NCI-H1105 treated with DMSO at 0.1 percent for 48 hours (cell line): ENCODE measurements at regions not wholly inside any gene's neighbourhood (a gene's known extent, or its start where the extent isn't known, plus 50 kb on each side); places are given as distances from the start of the nearest gene placed in this dataset.
A peak's percentile ranks its signal among the peaks of the same experiment; 100 is the strongest.

Source experiments
- DNase-seq: peaks from one replicate; lab custom pipeline; 2025; lab: John Stamatoyannopoulos, UW

DNA sequence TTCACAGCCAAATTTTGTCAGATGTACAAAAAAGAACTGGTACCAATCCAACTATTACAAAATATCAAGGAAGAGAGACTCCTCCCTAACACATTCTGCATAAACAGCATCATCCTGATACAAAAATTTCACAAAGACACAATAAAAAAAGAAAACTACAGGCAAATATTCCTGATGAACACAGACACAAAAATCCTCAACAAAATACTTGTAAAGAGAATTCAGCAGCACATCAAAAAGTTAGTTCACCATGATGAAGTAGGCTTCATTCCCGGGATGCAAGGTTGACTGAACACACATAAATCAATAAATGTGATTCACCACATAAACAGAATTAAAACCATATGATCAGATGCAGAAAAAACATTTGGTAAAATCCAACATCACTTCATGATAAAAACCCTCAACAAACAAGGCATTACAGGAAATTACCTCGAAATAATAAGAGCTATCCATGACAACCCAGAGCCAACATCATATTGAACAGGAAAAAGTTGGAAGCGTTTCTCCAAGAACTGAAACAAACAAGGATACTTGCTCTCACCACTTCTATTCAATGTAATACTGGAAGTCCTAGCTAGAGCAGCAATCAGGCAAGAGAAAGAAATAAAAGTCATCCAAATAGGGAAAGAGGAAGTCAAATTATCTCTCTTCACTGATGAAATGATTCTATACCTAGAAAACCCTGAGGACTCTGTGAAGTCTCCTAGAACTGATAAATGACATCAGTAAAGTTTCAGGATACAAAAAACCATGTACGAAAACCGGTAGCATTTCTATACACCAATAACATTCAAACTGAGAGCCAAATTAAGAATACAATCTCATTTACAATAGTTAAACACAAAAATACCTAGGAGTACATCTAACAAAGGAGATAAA, 223.1 kb downstream of the REEP3 start:
- DNase-seq: no peak

GRCh38 chr10:63749915-63750314, 228.7 kb downstream of the REEP3 start:
- no peak for DNase-seq

DNA sequence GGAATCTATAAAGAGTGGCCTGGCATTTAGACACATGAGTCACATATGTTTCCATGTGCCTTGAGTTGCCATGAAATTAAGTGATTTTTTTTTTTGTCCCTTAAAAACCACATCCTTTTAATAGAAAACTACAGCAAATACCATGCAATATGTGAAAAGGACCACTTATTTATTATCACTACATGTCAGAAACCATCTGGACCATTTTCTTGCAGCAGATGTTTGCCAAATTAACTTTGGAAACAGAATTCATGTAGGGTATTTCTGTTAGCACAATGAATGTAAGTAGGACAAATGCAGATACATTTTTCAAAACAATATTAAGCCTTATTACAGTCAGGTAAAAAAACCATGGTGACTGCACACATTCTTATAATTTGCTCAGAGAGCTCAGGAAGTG, 230.6 kb downstream of the REEP3 start:
- DNase-seq: no peak

DNA sequence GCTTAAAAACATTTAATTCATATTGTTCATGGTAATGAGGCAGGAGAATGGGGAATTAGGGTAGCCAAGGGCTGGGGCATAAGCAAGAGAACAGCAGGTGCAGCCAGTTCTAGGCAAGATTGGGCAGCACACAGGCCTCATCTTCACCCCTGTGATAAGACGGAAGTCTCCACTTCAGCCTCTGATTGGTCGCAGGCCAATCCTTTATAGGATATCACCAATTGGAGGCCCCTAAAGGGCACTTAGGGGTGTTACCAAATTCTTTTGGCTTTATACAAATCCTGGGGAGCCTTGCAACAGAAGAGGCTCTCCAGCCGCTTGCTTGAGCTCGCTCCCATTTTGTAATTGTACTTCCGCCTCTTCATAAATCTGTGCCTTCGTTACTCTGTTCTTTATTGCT, 231.1 kb downstream of the REEP3 start:
- no peak for DNase-seq

DNA sequence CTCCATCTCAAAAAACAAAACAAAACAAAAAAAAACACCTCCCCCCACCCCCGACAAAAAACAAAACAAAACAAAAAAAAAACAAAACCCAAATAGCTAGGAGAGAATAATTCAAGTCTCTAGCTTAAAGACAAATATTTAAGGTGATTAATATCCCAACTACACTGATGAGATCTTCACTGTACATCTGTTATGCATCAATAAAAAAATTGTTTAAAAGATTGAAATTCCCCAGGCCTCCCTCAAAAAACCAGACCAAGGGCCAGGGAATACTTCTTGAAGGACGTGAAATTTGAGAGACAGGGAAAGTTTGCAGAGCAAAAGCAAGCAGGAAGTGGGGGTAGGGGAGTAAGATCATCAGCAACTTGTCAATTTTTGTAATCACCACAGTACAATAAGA, 232.6 kb downstream of the REEP3 start:
- DNase-seq: no peak

- no peak for DNase-seq
These were observed 234.2 kb downstream of the REEP3 start for GRCh38 chr10:63755441-63755840.

GRCh38 chr10:63757067-63757466, 235.9 kb downstream of the REEP3 start:
- DNase-seq: no peak

DNA sequence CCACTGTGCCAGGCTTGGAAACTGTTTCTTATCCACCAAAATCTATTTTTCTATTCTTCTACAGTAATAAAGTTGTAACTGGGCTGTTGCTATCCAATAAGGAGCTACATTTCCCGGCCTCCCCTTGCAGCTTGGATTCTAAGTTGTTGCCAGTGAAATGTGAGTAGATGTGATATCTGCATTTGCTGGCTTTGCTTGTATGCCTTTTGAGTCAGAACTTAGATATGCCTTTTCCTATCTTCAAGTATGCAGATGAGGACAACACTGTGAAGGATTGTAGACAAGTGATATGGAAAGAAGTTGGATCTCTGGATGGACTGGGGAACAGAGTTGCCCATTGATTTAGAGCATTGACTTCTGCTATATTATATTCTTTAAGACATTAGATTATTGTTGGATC, 236.9 kb downstream of the REEP3 start:
- DNase-seq: no peak

GRCh38 chr10:63759335-63759734, 238.1 kb downstream of the REEP3 start:
- DNase-seq: no peak

- DNase-seq: no peak
These were observed 239.0 kb downstream of the REEP3 start for GRCh38 chr10:63760034-63760707.

GRCh38 chr10:63760708-63761047, 239.5 kb downstream of the REEP3 start:
- DNase-seq: no peak

DNA sequence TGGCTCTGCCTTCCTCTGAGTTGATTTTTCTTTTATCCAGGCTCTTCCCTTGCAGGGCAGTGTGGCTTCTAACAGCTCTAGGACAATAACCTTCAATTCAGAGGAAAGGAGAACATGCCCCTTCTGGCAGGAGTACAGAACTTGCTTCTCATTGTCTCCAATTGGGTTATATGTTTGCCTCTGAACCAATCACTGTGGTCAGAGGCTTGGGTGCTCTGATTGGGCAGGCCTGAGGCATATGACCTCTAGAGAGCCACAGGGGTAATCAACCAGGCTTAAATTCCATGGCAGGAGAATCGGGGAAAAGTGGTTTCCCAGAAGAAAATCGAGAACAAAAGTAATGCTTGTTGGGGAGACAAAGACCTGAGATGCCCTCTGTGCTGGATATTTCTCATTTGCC, 240.0 kb downstream of the REEP3 start:
- DNase-seq: no peak

- DNase-seq: no peak
These were observed 242.5 kb downstream of the REEP3 start for GRCh38 chr10:63763744-63764143.

- no peak for DNase-seq
These were observed 243.9 kb downstream of the REEP3 start for GRCh38 chr10:63765126-63765525.

- DNase-seq: no peak
These were observed 245.5 kb downstream of the REEP3 start for GRCh38 chr10:63766745-63767137.

DNA sequence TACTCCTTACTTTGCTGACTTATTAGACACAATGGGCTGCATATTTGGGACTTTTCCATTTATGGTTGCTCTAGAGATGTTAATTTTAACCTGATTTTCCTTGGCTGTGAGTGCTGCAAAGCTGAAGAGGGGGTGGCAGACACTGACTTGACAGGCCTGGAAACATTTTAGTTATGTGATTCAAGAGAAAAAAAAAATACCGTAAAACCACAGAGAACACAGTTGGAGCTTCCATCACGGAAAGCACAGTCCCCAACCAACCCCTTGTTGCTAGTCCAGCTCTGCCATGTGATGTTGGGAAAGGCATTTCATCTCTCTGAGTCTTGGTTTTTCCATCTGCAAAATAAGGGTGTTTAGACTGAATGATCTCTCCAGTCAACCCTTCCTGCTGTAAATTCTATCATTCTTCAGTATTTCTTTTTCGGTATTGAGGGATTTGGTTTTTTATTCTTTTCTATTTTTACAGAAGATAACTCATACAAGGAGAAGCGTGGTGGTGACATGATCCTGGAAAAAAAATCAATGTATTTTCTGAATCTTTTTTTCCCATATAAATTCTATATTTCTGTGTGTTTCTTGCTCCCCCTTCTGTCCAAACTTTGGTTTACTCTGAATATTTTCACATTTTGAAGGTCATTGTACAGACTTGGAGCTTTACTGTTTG, 246.1 kb downstream of the REEP3 start:
- DNase-seq: peak; percentile 15

DNA sequence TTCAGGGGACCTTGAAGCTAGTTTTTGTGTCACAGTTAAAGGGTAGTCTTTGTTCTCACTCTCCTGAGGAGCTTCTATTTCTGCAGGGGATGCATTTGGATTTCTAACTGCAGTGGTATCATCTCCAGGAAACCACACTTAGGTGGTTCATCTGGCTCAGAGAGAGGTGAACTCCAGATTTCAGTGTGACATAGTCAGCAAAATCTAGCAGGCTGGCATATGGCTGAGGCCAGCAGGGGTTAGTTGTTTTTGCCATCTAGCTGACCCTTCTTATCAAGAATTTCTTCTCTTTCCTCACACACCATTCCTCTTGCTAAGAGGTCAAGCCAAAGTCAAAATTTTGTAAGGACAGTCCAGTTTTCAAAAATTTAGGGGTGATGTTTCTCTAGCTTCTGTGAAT, 248.2 kb downstream of the REEP3 start:
- no peak for DNase-seq

- DNase-seq: no peak
These were observed 249.3 kb downstream of the REEP3 start for GRCh38 chr10:63770523-63770922.

- no peak for DNase-seq
These were observed 251.3 kb downstream of the REEP3 start for GRCh38 chr10:63772491-63772890.

DNA sequence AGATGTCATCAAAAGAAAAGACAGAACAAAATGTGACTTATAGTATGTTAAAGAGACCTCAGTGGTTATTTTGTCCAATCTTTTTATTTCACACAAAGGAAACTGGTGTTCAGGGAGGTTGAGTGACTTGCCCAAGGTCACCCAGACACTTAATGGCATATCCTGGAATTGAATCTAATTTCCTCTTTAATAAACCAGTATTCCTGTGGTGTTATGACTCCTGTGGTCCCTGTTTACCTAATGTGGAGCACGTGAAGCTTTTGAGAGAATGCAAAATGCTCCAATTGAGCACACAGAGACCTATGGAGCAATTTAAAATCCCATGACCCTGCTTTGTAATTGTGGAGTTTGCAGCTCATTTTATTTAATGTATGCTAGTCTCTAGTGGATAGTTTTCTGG, 251.9 kb downstream of the REEP3 start:
- DNase-seq: no peak

DNA sequence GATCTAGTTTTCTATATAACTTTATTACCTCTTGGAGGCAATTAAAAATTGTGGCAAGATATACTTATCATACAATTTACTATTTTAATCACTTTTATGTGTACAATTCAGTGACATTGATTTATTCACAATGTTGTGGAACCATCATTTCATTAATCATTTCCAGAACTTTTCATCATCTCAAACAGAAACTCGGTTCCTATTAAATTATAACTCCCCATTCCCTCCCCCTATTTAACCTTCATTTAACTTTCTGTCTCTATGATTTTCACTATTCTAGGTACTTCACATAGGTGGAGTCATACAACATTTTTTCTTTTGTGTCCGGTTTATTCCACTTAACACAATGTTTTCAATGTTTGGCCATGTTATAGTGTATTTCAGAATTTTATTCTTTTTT, 252.8 kb downstream of the REEP3 start:
- no peak for DNase-seq

DNA sequence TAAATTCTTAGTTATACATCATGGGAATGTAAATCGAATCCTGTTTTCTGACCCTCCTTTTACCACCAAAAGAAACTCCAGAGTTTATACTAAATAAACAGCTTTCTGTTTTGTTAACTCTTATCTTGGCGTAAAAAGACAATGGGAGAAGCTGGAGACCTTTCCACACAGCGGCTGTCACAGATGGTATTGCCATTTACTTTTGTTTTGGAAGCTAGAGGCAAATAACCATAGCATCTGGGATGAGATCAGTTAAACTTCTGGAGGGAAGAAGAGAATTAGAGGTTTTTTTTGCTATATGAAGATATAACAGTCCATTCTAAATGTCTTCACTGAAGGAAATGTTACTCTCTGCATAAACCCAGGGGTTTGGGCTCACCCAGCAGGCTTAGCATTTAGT, 258.9 kb downstream of the REEP3 start:
- no peak for DNase-seq

DNA sequence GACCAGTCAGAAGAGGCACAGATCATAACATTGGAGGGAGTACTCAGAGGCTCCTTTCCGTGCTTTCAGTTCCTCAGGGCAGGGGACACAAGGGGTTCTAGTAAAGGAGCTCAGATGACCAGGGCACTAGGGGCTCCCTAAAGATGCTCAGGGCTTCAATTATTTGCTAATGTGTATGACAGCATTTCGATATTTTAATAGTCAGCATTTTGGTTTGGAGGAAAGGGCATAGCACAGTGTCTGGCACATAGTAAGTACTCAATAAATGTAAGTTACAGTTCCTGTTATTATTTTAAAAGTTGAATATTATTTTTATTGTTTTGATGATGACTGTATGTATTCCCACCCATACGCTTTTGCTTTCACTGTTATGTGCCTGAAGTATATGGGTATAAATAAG, 260.0 kb downstream of the REEP3 start:
- no peak for DNase-seq
